GM21529 (cell line): ENCODE measurements at regions not wholly inside any gene's neighbourhood (a gene's known extent, or its start where the extent isn't known, plus 50 kb on each side); places are given as distances from the start of the nearest gene placed in this dataset.

ENCODE experiments used
- ATAC-seq: cut with Tn5 transposase; IDR thresholded peaks from one replicate; pipeline ENCODE4 v1.9.1; 2021; ENCODE audit not compliant: unreplicated experiment

DNA sequence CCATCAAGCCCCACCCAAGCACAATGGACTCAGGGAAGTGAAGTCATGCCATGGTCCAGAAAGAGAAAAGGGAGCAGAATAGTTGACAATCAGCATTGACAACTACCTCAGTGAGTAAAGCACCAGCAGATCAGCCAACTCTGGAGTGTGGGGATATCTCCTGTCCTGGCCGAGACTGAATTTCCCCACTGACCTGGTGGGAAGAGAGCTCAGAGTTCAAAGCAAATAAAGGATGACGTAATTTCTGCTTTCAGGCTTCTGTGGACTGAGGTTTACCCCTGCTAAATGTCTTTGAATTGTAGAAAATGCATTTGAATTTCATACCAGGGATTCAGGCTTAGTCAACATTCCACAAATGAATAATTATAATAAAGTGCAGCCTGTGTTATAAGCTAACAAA, 152.9 kb downstream of the CBLN1 start:
- ATAC-seq, result no peak

DNA sequence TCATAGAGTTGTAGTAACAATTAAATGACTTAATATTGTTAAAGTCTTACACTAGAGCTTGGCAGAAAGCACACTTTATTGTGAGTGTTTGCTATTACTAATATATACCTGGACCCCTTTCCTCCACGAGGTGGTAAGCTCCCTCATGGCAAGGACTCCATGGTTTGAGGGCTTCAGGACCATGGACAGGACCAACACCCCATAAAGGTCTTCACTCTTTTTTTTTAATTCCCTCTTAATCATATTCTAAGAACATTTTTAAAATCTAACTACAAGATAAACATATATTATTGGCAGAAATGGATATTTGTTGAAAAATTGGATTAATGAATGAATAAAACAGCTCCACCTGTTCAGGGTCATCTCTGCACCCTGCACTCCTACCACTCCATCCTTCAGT, 154.5 kb downstream of the CBLN1 start:
- ATAC-seq, result no peak

DNA sequence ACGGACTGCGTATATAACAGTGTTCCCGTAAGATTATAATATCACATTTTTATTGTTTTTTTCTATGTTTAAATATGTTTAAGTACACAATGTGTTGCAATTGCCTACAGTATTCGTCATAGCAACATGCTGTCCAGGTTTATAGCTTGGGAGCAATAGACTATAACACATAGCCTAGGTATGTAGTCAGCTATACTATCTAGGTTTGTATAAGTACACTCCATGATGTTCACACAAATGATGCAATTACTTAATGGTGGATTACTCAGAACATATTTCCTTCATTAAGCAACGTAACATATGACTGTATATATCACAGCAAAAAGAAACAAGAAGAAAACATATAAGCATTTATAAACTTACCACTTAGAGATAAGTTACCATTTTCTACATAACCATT, 160.0 kb downstream of the CBLN1 start:
- ATAC-seq, result no peak

DNA sequence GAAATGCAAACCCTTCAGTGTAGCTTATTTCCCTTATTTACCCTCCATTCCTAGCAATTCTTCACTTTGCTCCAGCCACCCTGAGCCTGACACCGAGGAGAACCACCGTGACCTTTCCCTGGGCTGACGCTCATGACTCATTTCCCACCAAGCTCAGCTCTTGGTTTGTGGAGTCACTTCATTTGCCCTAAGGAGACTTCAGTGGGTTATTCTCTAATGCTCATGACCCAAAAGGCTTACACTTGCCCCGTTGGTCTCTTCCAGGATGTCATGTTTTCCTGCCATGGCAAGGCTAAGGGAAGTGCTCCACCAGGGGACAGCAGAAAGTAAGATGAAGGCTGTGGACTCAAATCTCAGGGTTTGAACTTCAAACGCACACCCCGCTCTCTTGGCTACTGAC, 161.0 kb downstream of the CBLN1 start:
- ATAC-seq, result no peak

DNA sequence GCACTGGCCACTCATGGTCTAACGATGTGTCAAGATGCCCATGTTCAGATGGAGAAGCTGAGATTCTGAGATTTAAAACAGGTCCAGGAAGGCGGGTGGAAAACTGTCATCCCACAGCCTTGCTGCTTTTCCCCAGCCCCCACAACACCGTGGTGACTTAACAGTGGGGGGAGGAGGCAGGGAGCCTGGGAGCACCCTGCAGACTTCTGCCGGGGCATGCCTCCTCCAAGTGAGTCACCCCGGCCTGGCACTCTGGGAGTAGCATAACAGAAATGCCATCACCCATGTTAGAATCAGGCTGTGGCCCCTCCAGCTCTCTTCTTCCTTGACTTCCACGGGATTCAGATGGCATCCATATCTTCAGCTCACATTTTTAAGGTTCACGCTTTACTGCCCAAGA, 164.8 kb downstream of the CBLN1 start:
- ATAC-seq, result no peak

DNA sequence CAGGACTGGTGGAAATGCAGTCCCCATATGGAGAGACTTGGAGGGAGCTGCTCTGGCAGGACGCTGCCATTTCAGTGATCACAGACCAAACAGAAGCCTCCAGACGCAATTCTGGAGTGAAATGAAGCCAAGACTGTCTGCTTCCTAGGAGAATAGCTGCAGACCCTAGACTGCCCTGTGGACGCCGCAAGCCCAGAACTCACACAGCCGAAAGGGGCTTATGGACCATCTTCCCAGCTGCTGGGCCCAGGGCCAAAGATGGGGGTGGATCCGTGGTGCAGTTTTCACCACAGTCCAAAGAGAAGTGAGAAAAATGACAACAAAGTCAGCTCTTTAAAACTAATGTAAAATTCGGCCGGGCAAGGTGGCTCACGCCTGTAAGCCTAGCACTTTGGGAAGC, 165.7 kb downstream of the CBLN1 start:
- no peak for ATAC-seq

DNA sequence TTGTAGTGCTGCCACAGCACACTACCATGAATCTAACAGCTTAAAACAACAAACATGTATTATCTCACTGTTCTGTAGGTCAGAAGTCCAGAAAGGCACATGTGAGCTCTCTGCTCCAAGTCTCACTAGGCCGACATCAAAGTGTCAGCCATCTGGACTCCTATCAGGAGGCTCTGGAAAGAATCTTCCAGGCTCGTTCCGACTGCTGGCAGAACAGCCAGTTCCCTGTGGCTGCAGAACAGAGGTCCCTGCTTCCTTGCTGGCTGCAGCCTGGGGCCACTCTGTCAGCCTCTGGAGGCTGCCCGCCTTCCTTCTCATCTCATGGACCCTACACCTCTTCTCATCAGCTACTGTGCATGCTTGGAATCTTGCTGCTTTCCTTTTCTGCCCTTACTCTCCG, 168.9 kb downstream of the CBLN1 start:
- no peak for ATAC-seq

DNA sequence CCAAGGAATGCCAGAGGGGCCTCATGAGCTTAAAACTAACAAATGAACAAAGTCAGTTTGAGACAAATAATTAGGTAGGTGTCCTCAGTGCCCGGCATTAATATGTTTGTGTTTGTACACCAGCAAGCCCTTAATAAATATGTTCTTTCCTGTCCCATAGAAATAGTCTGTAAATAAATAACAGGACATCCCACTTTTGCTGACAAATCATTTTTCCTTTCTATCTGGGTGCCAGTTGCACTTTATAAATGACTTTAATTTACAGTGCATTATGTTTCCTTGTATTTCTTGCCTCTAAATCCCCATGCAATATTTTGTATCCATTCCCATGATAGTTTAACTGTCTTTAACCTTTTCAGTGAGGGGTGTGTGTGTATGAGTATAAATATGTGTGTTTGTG, 170.3 kb downstream of the CBLN1 start:
- no peak for ATAC-seq

DNA sequence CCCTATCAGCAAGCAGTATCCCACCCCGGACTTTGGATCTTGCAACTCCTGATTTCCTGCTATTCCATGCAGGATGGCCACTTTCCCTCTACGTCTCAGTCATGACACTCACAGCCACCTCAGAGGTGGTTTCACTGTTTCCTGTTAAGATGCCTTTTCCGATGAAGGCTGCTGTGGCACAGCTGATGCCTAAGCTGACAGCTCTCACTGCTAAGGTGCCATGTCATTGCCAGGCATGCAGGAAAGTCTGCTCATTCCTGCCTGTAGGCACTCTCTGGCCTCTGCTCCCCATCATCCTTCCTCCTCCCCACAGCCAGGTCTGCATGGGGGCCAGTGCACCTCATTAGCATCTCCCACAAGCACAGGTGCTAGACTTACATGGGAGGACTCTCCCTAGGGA, 173.0 kb downstream of the CBLN1 start:
- ATAC-seq, result no peak

DNA sequence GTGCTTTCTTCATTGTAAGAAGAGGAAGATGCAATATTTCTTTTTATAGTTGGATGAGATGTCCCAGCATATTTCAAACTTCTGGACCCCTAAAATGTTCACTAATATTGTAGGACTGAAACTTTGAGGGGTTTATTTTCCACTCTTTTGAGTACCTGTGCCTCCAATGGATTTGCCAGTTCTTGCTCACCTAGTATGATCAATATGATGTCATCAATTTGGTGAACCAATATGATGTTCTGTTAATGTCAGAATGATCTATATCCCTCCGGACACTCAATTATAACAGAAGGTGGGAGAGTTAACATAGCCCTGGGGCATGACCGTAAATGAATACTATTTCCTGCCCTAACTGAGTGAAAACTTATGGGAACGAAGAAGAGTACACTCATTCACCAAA, 178.3 kb downstream of the CBLN1 start:
- ATAC-seq, result no peak

DNA sequence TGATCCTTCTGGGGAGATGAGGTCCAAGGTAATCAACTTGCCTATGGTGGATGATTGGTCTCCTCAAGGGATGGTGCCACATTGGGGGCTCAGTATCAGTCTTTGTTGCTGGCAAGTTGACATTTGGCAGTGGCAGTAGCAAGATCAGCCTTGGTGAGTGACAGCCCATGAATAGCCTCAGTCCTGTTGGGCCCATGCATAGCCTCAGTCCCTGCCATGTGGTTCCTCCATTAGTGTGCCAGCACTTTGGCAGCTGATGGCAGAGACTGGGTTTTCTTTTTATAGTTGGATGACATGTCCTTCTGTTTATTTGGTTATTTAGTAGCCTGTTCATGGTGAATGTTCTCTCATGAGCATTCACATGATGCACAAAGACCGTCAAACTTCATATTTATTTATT, 179.6 kb downstream of the CBLN1 start:
- ATAC-seq, result no peak

DNA sequence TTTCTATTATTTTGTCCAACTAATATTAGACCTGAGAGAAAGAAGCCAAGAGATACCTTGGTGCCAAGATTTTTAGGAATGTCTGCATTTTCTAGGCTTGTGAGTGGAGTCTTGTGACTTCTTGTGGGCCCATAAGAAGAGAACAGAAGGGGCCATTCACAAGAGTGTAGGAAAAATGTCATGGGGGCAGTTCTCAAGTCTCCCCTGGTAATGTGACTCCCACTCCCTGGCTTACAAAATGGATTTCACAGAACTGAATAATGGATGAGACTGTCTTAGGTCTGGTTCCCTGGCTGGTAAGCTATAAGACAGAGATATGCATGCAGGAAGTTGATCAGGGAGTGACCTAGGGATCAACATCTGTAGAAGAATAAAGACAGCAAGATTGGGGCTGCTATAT, 181.3 kb downstream of the CBLN1 start:
- ATAC-seq, result no peak

DNA sequence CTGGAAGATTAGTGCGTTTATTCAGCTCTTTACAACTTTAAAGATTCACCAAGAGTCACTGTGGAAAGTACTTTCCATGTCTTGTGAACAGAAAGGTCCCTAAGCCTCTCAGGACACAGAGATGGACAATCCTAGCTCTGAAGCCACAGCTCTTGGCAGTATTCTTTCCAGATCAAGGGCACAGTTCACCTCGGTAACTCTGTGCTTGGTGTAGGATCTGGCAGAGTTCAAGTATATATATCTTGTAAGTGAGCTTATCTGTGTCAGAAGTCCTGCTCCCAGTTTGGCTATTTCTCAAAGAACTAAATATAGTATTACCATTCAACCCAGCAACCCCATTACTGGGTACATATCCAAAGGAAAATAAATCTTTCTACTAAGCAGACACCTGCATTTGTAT, 183.7 kb downstream of the CBLN1 start:
- no peak for ATAC-seq

DNA sequence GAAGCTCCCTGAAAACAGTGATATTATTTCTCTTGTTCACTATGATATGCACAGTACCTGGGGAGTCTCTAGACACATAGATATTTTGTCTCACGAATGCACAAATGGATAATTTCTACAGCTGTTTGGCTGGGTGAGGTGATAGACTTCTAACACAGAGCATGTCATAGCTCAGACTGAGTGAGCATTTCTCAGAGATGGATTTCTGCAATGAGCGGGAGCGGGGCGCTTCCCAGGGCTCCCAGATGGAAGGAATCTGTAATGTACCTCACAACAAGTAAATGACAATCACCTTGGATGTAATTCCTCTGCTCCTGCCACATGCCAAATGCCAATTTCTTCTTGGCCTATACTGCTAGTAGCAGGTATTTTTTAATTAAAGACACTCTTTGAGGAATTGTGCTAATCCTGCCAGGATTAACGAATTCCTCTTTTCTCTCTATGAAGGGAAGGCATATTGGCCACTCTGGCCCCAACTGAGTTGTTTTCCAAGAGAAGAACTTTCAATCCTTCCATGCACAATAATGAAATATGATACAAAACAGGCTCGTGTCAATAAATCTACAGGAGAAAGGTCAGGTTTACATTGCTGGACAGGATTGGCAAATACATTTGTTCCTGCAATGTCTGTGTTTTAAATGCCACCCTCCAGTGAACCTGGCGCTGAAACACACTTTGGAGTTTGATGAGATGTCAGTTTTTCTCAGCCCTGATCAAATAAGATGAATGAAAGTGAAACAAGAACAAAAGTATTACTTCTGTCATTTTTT, 185.3 kb downstream of the CBLN1 start:
- no peak for ATAC-seq

DNA sequence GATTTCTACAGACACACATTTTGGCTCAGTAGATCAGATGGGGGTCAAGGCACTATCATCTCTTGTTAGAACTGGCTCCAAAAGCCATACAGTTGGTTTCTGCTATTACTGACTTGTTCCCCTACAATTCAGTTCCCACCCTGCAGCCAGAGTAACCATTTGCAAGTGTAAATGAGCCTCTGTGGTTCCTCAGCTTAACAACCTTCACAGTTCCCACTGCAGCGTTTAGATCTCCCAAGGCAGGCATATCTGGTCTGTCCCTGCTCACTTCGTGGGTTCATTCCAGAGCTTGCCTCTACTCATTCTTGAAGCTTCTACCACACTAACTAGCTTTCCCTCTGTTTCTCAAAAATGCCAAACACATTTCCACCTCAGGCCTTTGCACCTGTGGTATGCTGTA, 186.1 kb downstream of the CBLN1 start:
- ATAC-seq, result no peak

DNA sequence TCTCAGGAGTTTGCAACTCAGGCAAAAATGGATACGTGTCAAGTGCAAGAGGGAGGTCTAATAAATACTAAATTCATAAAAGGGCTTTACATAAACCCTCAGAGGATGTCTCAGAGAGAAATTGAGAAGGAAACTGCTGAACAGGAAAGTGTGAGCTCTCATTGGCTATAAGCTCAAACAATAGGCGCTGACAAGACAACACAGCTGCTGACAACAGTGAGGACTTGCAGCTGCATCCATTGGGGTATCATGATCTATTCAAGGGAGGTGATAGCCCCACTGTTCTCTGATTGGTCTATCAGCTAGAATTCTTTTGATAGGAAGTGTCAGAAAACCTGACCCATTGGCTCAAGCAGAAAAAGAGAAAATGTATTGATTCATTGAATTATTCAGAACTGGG, 187.2 kb downstream of the CBLN1 start:
- no peak for ATAC-seq

DNA sequence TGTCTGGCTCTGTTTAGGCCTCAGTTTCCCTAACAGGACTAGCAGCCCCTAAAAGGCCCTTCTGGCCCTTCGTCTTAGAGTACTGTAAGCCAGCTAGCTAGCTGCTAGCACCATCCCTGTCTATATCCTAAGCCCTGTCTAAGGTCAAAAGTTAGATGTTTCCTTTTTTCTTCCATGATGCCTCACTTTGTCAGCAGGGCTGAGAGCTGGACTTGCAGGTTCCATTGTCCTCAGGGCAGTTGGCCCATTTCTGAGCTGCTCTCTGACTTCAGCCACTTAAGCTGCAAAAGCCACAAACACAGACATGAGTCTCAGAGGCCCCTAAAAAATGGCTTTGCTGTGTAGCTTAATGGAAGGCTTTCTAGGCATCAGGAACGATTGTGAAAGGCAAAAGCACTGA, 187.7 kb downstream of the CBLN1 start:
- no peak for ATAC-seq

DNA sequence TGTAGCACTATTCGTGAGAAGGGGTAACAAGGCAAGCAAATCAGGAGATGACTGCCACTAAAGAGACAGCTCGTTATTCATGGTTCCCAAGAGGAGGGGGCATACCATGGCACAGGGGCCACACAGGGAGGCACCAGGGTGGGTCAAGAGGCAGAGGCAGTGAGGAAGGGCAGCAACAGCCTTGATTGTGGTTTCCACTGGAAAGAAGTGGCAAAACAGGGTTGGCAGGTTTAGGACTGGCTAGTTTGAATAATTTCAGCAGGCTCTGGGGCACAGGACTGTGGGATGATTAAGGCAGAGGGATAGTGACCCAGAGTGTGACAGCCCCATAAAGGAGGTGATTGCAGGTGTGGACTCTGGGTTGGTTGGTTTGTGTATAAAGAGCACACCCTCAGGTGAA, 188.9 kb downstream of the CBLN1 start:
- ATAC-seq, result no peak

DNA sequence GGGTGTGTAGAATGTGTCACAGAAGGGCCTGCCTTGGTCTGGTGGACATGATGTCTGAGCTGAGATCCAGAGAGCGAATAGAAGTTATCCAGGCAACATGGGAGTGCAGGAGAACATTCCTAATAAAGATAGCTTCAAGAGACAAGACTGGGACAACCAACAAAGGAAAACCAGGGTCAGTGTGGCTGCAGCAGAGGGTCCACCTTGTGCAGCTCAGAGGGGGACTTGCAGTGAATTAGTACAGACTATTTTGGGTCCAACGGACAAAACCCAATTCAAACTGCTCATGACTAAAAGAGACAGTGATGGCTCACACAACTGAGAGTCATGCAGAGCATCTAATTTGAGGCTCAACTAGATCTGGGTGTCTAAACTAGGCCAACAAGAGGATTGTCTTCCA, 192.1 kb downstream of the CBLN1 start:
- ATAC-seq, result no peak

DNA sequence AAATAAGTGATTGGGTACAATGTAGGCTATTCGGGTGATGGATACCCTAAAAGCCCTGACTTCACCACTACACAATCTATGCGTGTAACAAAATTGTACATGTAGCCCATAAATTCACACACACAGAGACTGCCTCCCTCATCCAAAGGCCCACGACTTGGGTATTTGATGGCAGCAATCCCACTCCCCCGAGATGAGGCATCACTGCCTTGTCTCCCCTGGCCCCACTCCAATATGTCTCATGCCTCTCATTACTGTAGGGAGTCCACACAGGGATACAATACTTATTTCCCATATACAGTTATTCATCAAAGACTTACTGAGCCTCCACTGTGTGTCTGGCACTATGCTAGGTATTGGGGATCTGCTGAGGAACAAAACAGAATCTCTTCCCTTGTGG, 192.6 kb downstream of the CBLN1 start:
- ATAC-seq, result no peak

DNA sequence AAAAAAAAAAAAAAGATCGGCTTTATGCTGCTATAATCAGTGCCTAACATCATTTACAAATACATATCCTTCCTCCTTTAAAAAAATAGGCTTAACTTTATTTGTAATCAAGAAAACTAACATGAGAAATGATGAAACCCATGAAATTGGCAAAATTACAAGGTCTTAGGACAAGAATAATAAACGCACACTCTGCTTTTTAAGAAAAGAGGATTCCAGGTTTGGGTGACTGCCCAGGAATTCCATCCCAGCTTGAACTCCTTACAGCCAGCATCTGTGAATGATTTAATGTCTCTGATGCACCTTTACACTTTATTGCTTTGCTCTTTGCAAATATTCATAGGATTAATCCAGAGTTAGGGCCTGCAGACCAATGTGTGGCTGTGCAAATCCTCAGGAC, 196.0 kb downstream of the CBLN1 start:
- ATAC-seq, result no peak

DNA sequence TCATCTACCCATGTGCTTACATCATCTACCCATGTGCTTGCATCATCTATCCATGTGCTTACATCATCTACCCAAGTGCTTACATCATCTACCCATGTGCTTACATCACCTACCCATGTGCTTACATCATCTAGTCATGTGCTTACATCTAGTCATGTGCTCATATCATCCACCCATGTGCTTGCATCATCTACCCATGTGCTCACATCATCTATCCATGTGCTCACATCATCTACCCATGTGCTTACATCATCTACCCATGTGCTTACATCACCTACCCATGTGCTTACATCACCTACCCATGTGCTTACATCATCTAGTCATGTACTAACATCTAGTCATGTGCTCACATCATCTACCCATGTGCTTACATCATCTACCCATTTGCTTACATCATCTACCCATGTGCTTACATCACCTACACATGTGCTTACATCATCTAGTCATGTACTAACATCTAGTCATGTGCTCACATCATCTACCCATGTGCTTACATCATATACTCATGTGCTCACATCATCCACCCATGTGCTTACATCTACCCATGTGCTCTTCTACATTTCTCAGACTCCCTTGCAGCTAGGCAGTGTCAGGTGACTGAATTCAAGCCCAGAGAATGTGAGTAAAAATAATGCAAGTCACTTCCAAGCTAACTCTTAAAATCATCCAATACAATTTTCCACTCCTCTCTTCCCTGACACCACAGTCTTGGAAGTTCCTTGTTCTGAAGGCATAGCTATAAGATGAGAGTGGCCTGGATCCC, 196.8 kb downstream of the CBLN1 start:
- ATAC-seq, result no peak

DNA sequence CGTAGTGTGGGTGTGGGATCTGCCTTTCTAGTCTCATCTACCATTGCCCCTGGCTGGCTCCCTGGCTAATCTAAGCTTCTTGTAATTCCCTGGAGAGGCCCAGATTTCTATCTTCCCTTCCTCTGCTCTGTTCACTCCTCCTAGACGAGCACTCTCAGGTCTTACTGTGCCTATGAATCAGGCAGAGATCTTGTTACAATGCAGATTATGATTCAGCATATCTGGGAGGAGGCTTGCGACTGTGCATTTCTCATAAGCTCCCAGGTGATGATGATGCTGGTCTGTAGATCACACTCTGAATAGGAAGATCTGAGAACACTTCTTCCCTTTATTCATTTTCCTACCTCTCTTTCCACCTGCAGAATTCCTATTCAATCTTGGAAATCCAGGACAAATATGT, 200.1 kb downstream of the CBLN1 start:
- no peak for ATAC-seq
